Small intestine (tissue), 7 donors: ENCODE measurements at regions not wholly inside any gene's neighbourhood (a gene's known extent, or its start where the extent isn't known, plus 50 kb on each side); places are given as distances from the start of the nearest gene placed in this dataset.
"Not testable (repeated sequence)": the region's sequence is repeated elsewhere in the genome, so short reads cannot be mapped to it uniquely, and the experiment has no call there.

Source experiments
- DNase-seq, 2 donors: peaks; one replicate each; pipeline versions ENCODE4 v3.0.0 to v3.0.0-alpha.2; 2013
- FAIRE-seq: peaks from 2 replicates; lab custom pipeline; 2012; peaks lifted over from hg19 to GRCh38; lab: Jason Lieb, UNC
- H3K27ac ChIP-seq, 3 donors: one replicate each; pipeline ENCODE4 v1.5.1; 2013; ENCODE audit warnings: low read length in 2 of 3, mild to moderate bottlenecking in 2 of 3, control low read depth in 1 of 3, inconsistent platforms in 1 of 3, low read depth in 1 of 3, moderate library complexity in 1 of 3
- H3K27me3 ChIP-seq, 3 donors: one replicate each; pipeline ENCODE4 v1.6.1; 2013; ENCODE audit warnings: low read length in 3 of 3, inconsistent platforms in 1 of 3; ENCODE audit not compliant: control insufficient read depth in 3 of 3, insufficient read depth in 3 of 3
- H3K36me3 ChIP-seq, 3 donors: one replicate each; pipeline ENCODE4 v1.6.1; 2013; ENCODE audit warnings: low read length in 3 of 3, inconsistent platforms in 1 of 3, low read depth in 1 of 3, mild to moderate bottlenecking in 1 of 3, moderate library complexity in 1 of 3; ENCODE audit not compliant: control insufficient read depth in 3 of 3, insufficient read depth in 2 of 3
- H3K4me1 ChIP-seq, 3 donors: one replicate each; pipeline ENCODE4 v1.6.1; 2013; ENCODE audit warnings: low read length in 2 of 3, inconsistent platforms in 1 of 3, low read depth in 1 of 3, mild to moderate bottlenecking in 1 of 3, moderate library complexity in 1 of 3; ENCODE audit not compliant: control insufficient read depth in 3 of 3, insufficient read depth in 2 of 3
- H3K4me3 ChIP-seq, 3 donors: one replicate each; pipeline ENCODE4 v1.5.1; 2013; ENCODE audit warnings: low read length in 3 of 3, control low read depth in 1 of 3, inconsistent platforms in 1 of 3, low read depth in 1 of 3, mild to moderate bottlenecking in 1 of 3, moderate library complexity in 1 of 3
- H3K9me3 ChIP-seq, 2 donors: one replicate each; pipeline ENCODE4 v1.6.1; 2013; ENCODE audit warnings: low read depth in 1 of 2, low read length in 1 of 2; ENCODE audit not compliant: control insufficient read depth in 2 of 2, insufficient read depth in 1 of 2
- WGBS, 3 donors: extraction: QIAGEN DNeasy Blood & Tissue Kit; methylation state at CpG; one replicate each; pipeline ENCODE4 v1.1.7; 2013; 5-methylcytosine and 5-hydroxymethylcytosine counted together
- donor health status: healthy with polysubstance abuse.
- donor health status: control.
- donor health status: control.
- donor health status: Bipolar disorder and iron deficiency.
- donor health status: healthy.

GRCh38 chr5:152572812-152573211 lies 167.7 kb upstream of the NMUR2 start:
- Histone ChIP-seq H3K4me1 (no peaks in the 10 kb centered on the region), H3K9me3 (peaks cover 0 to 3% of the 10 kb centered on the region in 2 donors), H3K27me3 (no peaks in the 10 kb centered on the region), H3K27ac (no peak overlapping the region), H3K36me3 (no peaks in the 10 kb centered on the region), H3K4me3 (no peak overlapping the region)
- no peak for FAIRE-seq
- no peak for DNase-seq
- WGBS, 3 donors = 69 to 78% (median 78%) methylated on average over 3 of the region's 3 CpGs

GRCh38 chr5:152584103-152584502 lies 179.0 kb upstream of the NMUR2 start:
- WGBS, 3 donors = 60 to 81% (median 81%) methylated on average over 3 of the region's 3 CpGs
- FAIRE-seq = no peak

DNA sequence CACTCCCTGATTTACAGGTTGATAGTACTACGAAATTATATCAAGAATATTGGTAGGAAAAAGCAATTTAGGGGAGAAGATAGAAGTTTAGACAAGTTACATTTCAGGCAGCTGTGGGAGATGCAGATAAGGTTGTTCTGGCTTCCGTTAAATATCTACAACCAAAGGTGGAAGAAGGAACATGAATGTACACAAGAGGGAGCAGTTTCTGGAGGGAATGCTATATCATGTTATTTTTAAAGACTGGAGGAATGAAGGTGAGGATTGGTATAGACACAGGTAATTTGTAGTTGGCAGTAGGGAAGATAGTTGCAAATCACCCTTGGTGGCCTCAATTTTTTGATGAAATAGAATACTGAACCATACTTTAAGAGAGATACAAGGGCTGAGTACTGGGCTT lies 187.3 kb upstream of the NMUR2 start:
- Histone ChIP-seq H3K27me3 (no peaks in the 10 kb centered on the region), H3K27ac (no peak overlapping the region), H3K9me3 (no peaks in the 10 kb centered on the region), H3K36me3 (no peaks in the 10 kb centered on the region), H3K4me3 (no peak overlapping the region), H3K4me1 (no peaks in the 10 kb centered on the region)
- FAIRE-seq (no peak), DNase-seq (no peak)
- WGBS, 3 donors = 52 to 64% (median 53%) methylated on average over 2 of the region's 2 CpGs

More at GRCh38 chr5:152584103-152584502, 179.0 kb upstream of the NMUR2 start:
- Histone ChIP-seq H3K27me3 (no peaks in the 10 kb centered on the region), H3K4me3 (no peak overlapping the region), H3K36me3 (no peaks in the 10 kb centered on the region), H3K4me1 (no peaks in the 10 kb centered on the region), H3K27ac (no peak overlapping the region), H3K9me3 (peaks cover 0 to 9% of the 10 kb centered on the region in 2 donors)
- DNase-seq = no peak

GRCh38 chr5:152593388-152593787 lies 188.3 kb upstream of the NMUR2 start:
- Histone ChIP-seq H3K4me1 (no peaks in the 10 kb centered on the region), H3K27ac (no peak overlapping the region), H3K27me3 (no peaks in the 10 kb centered on the region), H3K4me3 (no peak overlapping the region), H3K36me3 (no peaks in the 10 kb centered on the region), H3K9me3 (no peaks in the 10 kb centered on the region)
- FAIRE-seq (no peak), DNase-seq (no peak)
- WGBS, 3 donors = 74 to 86% (median 84%) methylated on average over 1 of the region's 1 CpG

DNA sequence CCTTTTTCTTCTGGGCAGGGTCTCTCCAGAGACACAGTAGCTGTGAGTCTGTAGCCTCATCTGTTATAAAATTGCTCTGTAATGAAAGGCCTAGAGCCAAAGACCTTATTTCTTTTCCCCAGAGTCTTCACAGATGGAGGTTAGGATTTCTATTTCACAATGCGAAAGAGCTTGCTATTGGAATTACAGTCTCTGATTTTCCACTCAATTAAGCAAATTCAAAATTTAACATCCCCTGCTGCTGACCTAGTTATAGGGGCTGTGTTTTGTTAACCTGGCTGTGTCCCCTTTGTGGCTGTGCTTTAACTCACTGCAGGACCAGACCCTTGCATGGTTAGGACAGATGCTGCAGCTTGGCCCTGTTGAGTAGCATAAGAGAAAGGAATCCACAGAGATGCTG lies 190.3 kb upstream of the NMUR2 start:
- 90 to 96% (median 93%) methylated on average over 1 of the region's 1 CpG for whole genome bisulfite sequencing, 3 donors
- no peak overlapping the region for H3K4me3 ChIP-seq
- no peaks in the 10 kb centered on the region for H3K4me1 ChIP-seq
- H3K27me3 ChIP-seq = no peaks in the 10 kb centered on the region
- FAIRE-seq = no peak
- no peak overlapping the region for H3K27ac ChIP-seq
- no peaks in the 10 kb centered on the region for H3K9me3 ChIP-seq
- no peaks in the 10 kb centered on the region for H3K36me3 ChIP-seq
- no peak for DNase-seq

- Histone ChIP-seq H3K4me3 (no peak overlapping the region), H3K36me3 (no peaks in the 10 kb centered on the region), H3K4me1 (no peaks in the 10 kb centered on the region), H3K27ac (no peak overlapping the region), H3K9me3 (no peaks in the 10 kb centered on the region), H3K27me3 (no peaks in the 10 kb centered on the region)
- DNase-seq (no peak), FAIRE-seq (no peak)
- 53 to 65% (median 64%) methylated on average over 1 of the region's 1 CpG for WGBS, 3 donors
Observed at GRCh38 chr5:152599096-152599495, 194.0 kb upstream of the NMUR2 start.

DNA sequence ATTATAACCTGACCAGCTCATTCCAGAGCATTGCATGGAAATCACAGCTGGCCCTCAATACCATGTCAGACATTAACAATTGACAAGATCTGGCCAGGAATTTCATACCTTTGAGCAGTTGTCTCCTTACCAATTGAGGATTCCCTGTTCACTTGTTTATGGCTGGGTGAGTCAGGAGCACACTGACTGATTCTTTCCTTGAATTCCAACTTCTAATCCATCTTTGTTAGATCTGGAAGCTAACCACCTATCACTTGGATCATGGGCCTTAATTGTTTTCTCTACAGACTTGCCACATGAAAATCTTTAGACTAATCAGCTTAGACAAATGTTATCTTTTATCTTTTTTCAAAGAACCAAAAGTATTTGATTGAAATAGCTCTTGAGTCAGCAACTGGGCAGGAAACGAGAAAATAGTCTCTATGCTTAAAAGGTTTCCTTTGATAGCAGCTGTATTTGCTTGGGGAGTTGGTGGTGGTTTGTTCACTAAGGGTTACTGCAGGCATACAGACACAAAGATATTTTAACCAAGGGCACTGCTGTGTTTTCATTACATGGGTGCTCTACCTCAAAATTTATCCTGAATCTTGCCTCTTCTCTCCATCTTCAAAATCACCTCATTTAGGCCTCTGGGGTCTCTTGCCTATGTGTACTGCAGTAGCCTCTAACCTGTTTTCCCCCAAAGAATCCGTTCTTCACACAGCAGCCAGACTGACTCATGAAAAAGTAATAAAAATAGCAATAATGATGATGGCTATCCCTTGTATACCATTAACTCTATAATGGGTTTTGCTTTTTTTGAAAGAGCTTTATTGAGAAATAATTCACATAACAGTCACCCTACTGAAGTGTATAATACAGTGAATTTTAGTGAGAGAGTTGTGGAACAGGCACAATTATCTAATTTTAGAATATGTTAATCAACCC lies 197.0 kb upstream of the NMUR2 start:
- Histone ChIP-seq H3K4me1 (no peaks in the 10 kb centered on the region), H3K36me3 (no peaks in the 10 kb centered on the region), H3K4me3 (no peak overlapping the region), H3K9me3 (no peaks in the 10 kb centered on the region), H3K27me3 (no peaks in the 10 kb centered on the region), H3K27ac (no peak overlapping the region)
- FAIRE-seq (no peak), DNase-seq (no peak)
- 21 to 53% (median 27%) methylated on average over 2 of the region's 2 CpGs for WGBS, 3 donors

DNA sequence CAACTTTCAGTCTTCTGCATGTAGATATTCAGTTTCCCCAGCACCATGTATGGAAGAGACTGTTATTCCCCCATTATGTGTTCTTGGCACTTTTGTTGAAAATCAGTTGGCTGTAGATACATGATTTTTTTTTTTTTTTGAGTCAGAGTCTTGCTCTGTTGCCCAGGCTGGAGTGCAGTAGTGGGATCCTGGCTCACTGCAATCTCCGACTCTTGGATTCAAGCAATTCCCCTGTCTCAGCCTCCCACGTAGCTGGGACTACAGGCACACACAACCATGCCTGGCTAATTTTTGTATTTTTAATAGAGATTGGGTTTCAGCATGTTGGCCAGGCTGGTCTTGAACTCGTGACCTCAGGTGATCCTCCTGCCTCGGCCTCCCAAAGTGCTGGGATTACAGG lies 201.0 kb upstream of the NMUR2 start:
- FAIRE-seq, H3K4me3 ChIP-seq, H3K36me3 ChIP-seq, DNase-seq, H3K27ac ChIP-seq, H3K27me3 ChIP-seq, H3K9me3 ChIP-seq, H3K4me1 ChIP-seq: not testable (repeated sequence)
- WGBS, 3 donors = 60 to 77% (median 65%) methylated on average over 4 of the region's 4 CpGs
